CD14-positive monocyte (primary cell): ENCODE measurements at regions not wholly inside any gene's neighbourhood (a gene's known extent, or its start where the extent isn't known, plus 50 kb on each side); places are given as distances from the start of the nearest gene placed in this dataset.

Experiments used
- DNase-seq, 3 donors: peaks; one replicate each; pipeline ENCODE4 v3.0.0-alpha.2; 2011 to 2022
- H2AFZ ChIP-seq: 2 replicates; pipeline ENCODE4 v1.6.0; 2012; ENCODE audit warnings: mild to moderate bottlenecking, low read depth, low read length, inconsistent platforms; ENCODE audit not compliant: insufficient read depth, poor library complexity, severe bottlenecking
- H3K27ac ChIP-seq, 2 donors: 1 replicate in 1 of 2; 2 replicates in 1 of 2; pipeline ENCODE4 v1.5.1; 2012 to 2013; ENCODE audit warnings: low read length in 2 of 2, control low read depth in 1 of 2, inconsistent platforms in 1 of 2, low read depth in 1 of 2, mild to moderate bottlenecking in 1 of 2
- H3K27me3 ChIP-seq, 2 donors: one replicate each; pipeline versions ENCODE4 v1.6.0 to v1.6.1; 2011 to 2013; ENCODE audit warnings: low read length in 2 of 2; ENCODE audit not compliant: control insufficient read depth in 2 of 2, insufficient read depth in 2 of 2
- H3K36me3 ChIP-seq, 2 donors: replicated peaks in 1 of 2; 1 replicate in 1 of 2; 2 replicates in 1 of 2; pipeline versions ENCODE4 v1.5.1 to v1.6.1; 2012 to 2013; ENCODE audit warnings: low read length in 2 of 2, control low read depth in 1 of 2, inconsistent platforms in 1 of 2, mild to moderate bottlenecking in 1 of 2; ENCODE audit not compliant: insufficient read depth in 2 of 2, control insufficient read depth in 1 of 2
- H3K4me1 ChIP-seq, 2 donors: 1 replicate in 1 of 2; 2 replicates in 1 of 2; pipeline versions ENCODE4 v1.5.1 to v1.6.1; 2012 to 2013; ENCODE audit warnings: low read length in 2 of 2, control low read depth in 1 of 2, inconsistent platforms in 1 of 2, mild to moderate bottlenecking in 1 of 2, moderate library complexity in 1 of 2; ENCODE audit not compliant: insufficient read depth in 2 of 2, control insufficient read depth in 1 of 2
- H3K4me2 ChIP-seq: replicated peaks from 2 replicates; pipeline ENCODE3; 2012; ENCODE audit warnings: low read length, moderate library complexity, mild to moderate bottlenecking; ENCODE audit not compliant: poor library complexity, severe bottlenecking; ENCODE audit errors: extremely low read depth
- H3K4me3 ChIP-seq, 3 experiments: fragments of 200-600 bp in 1 of 3; sonication (generic) in 1 of 3; replicated peaks in 1 of 3; 1 replicate in 2 of 3; 2 replicates in 1 of 3; pipeline ENCODE4 v1.5.1; 2011 to 2013; ENCODE audit warnings: low read length in 3 of 3, mild to moderate bottlenecking in 3 of 3, control low read depth in 2 of 3, low read depth in 2 of 3, inconsistent platforms in 1 of 3, moderate library complexity in 1 of 3
- H3K79me2 ChIP-seq: 2 replicates; pipeline ENCODE4 v1.6.0; 2012; ENCODE audit warnings: mild to moderate bottlenecking, control low read depth, inconsistent platforms, low read length, moderate library complexity; ENCODE audit not compliant: insufficient read depth
- H3K9ac ChIP-seq: 2 replicates; pipeline ENCODE4 v1.6.0; 2017; ENCODE audit warnings: low read length, mild to moderate bottlenecking; ENCODE audit not compliant: insufficient read depth, poor library complexity, severe bottlenecking
- H3K9me3 ChIP-seq, 2 donors: replicated peaks in 1 of 2; 1 replicate in 1 of 2; 2 replicates in 1 of 2; pipeline versions ENCODE4 v1.5.1 to v1.6.1; 2012 to 2013; ENCODE audit warnings: low read length in 2 of 2, control low read depth in 1 of 2; ENCODE audit not compliant: control insufficient read depth in 1 of 2, insufficient read depth in 1 of 2
- H4K20me1 ChIP-seq: 2 replicates; pipeline ENCODE4 v1.6.0; 2012; ENCODE audit warnings: mild to moderate bottlenecking, low read length, control low read depth, moderate library complexity; ENCODE audit not compliant: insufficient read depth
- H3K27ac Mint-ChIP-seq, 7 donors: one replicate each; pipeline ENCODE4 v1.8.0; 2020; ENCODE audit warnings: mild to moderate bottlenecking in 7 of 7, mixed read lengths in 7 of 7, moderate library complexity in 6 of 7, inconsistent platforms in 2 of 7
- H3K27me3 Mint-ChIP-seq, 3 donors: one replicate each; pipeline ENCODE4 v1.8.0; 2021 to 2022; ENCODE audit warnings: low read depth in 3 of 3, mild to moderate bottlenecking in 3 of 3, mixed read lengths in 3 of 3, moderate library complexity in 3 of 3, inconsistent platforms in 1 of 3
- H3K36me3 Mint-ChIP-seq, 2 donors: one replicate each; pipeline ENCODE4 v1.8.0; 2020; ENCODE audit warnings: mixed read lengths in 2 of 2, inconsistent platforms in 1 of 2, mild to moderate bottlenecking in 1 of 2
- H3K4me1 Mint-ChIP-seq: one replicate; pipeline ENCODE4 v1.8.0; 2020; ENCODE audit warnings: mild to moderate bottlenecking, mixed read lengths
- H3K4me3 Mint-ChIP-seq, 2 donors: one replicate each; pipeline ENCODE4 v1.8.0; 2020; ENCODE audit warnings: mild to moderate bottlenecking in 2 of 2, mixed read lengths in 2 of 2, moderate library complexity in 1 of 2
- H3K9me3 Mint-ChIP-seq, 7 donors: one replicate each; pipeline ENCODE4 v1.8.0; 2020 to 2022; ENCODE audit warnings: mixed read lengths in 7 of 7, mild to moderate bottlenecking in 6 of 7, moderate library complexity in 6 of 7, inconsistent platforms in 2 of 7
- WGBS: methylation state at CpG from one replicate; pipeline ENCODE4 v1.1.5; 2013; ENCODE audit warnings: missing lambda C conversion rate; ENCODE audit not compliant: insufficient coverage; 5-methylcytosine and 5-hydroxymethylcytosine counted together
- intact Hi-C, 2 donors: fragments of 100-400 bp; cut with micrococcal nuclease; formaldehyde crosslinking; loops; one replicate each; pipeline versions ENCODE4 v1.15.0 to v1.15.1; 2023
- TF ChIP-seq, protein P1 (sequence below): fragments of 200-600 bp; IDR thresholded peaks from one replicate; pipeline ENCODE4 v1.8.0; 2022; ENCODE audit warnings: antibody characterized with exemption, mild to moderate bottlenecking

DNA sequence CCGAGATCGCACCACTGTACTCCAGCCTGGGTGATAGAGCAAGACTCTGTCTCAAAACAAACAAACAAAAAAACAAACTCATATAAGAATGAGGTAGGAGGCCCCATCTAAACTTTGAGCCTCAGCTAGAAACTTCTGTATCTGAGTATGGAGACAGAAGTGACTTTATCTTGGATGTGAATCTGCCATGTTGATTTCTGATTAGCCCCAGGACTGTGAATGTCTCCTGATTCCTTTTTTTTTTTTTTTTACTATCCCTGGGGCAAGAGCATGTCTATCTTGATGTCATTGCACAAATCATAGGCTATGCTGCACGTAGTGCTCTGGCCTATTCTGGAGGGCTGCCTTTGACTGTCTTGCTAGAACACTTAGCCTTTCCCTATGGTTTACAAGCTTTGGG, 211.0 kb downstream of the PTPRU start:
- no peak for DNase-seq
- no peaks in the 10 kb centered on the region for H4K20me1 ChIP-seq
- H3K9ac ChIP-seq, result no peak overlapping the region
- Mint-ChIP-seq H3K4me3 (no peak overlapping the region), H3K27ac (peak overlapping the region in 1 of 7 donors; percentile 5), H3K27me3 (peaks cover 4 to 6% (median 5%) of the 10 kb centered on the region in 3 donors), H3K9me3 (no peaks in the 10 kb centered on the region), H3K4me1 (peaks cover 9% of the 10 kb centered on the region), H3K36me3 (no peaks in the 10 kb centered on the region)
- 91% methylated on average over 1 of the region's 3 CpGs for WGBS
- intact Hi-C loops, result no loop called here
- no peak overlapping the region for H3K4me3 ChIP-seq
- TF ChIP-seq, protein P1, sequence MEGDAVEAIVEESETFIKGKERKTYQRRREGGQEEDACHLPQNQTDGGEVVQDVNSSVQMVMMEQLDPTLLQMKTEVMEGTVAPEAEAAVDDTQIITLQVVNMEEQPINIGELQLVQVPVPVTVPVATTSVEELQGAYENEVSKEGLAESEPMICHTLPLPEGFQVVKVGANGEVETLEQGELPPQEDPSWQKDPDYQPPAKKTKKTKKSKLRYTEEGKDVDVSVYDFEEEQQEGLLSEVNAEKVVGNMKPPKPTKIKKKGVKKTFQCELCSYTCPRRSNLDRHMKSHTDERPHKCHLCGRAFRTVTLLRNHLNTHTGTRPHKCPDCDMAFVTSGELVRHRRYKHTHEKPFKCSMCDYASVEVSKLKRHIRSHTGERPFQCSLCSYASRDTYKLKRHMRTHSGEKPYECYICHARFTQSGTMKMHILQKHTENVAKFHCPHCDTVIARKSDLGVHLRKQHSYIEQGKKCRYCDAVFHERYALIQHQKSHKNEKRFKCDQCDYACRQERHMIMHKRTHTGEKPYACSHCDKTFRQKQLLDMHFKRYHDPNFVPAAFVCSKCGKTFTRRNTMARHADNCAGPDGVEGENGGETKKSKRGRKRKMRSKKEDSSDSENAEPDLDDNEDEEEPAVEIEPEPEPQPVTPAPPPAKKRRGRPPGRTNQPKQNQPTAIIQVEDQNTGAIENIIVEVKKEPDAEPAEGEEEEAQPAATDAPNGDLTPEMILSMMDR, result no peak
- no peaks in the 10 kb centered on the region for H3K36me3 ChIP-seq
- H3K27ac ChIP-seq, result no peak overlapping the region
- no peaks in the 10 kb centered on the region for H3K79me2 ChIP-seq
- H2AFZ ChIP-seq, result no peak overlapping the region
- no peak overlapping the region for H3K4me2 ChIP-seq
- no peaks in the 10 kb centered on the region for H3K9me3 ChIP-seq
- H3K27me3 ChIP-seq, result no peaks in the 10 kb centered on the region
- H3K4me1 ChIP-seq, result peaks cover 10% of the 10 kb centered on the region in 2 donors

DNA sequence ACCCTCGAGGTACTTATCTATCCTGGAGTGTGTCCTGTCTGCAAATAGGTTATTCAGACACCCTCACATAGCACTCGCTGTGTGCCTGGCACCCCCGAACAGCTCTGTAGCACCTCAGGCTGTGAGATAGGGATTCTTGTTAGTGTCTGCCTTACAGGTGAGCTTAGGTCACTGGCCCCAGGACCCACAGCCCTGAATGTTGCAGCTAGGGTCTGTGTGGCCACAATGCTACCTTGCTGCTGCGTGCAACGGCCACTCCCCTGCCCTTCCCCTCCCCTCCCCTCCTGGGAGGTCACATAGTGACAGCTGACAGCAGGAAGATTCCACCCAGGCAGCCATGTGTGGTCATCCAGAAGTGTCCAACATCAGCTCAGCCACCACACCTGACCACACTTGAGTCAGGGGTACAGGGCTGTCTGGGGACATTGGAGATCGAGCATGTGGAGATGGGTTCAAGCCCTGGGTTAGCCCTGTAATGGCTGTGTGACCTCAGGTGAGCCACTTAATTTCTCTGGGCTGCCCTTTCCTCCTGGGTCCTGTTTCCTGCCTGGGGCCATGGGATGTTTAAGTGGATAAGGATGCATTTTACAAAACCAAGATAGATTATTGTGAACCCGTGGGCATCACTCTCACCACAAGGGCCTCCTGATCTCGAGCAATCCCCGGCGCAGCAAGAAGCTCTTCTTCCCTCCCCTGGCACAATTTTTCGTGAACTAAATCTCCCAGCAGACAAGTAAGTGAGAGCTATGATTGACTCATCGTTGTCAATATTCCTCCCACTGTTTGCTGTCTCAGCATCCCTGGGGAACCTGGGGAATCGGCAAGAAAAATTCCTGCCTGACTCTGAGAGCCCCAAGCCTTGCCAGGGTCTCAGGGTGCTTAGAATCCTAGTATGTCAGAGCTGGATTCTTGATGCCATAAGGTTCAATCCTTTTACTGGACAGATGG, 208.7 kb downstream of the PTPRU start:
- Mint-ChIP-seq H3K27ac (peak overlapping the region in 1 of 7 donors; percentile 29), H3K9me3 (no peaks in the 10 kb centered on the region)
- H3K4me2 ChIP-seq, result no peak overlapping the region

More for the DNA sequence above, 208.7 kb downstream of the PTPRU start:
- Histone ChIP-seq H3K9ac (no peak overlapping the region), H3K4me3 (no peak overlapping the region), H3K79me2 (no peaks in the 10 kb centered on the region), H2AFZ (no peak overlapping the region), H3K27me3 (peaks cover 0 to 4% of the 10 kb centered on the region in 2 donors), H3K27ac (no peak overlapping the region), H3K4me1 (peaks cover 10% of the 10 kb centered on the region in 2 donors), H4K20me1 (no peaks in the 10 kb centered on the region), H3K9me3 (no peaks in the 10 kb centered on the region), H3K36me3 (no peaks in the 10 kb centered on the region)
- H3K4me1 Mint-ChIP-seq, result peaks cover 9% of the 10 kb centered on the region
- WGBS, result 87% methylated on average over 6 of the region's 13 CpGs
- peaks cover 7 to 9% (median 8%) of the 10 kb centered on the region in 3 donors for H3K27me3 Mint-ChIP-seq
- H3K4me3 Mint-ChIP-seq, result no peak overlapping the region
- TF ChIP-seq, protein P1, result no peak
- intact Hi-C loops, result no loop called here
- no peaks in the 10 kb centered on the region for H3K36me3 Mint-ChIP-seq
- DNase-seq, result no peak
